Sigmoid colon (tissue), 4 donors: ENCODE measurements at regions not wholly inside any gene's neighbourhood (a gene's known extent, or its start where the extent isn't known, plus 50 kb on each side); places are given as distances from the start of the nearest gene placed in this dataset.

Experiments used
- CTCF ChIP-seq, 4 experiments: fragments of 450-650 bp in 3 of 4; fragments of 200-600 bp in 1 of 4; IDR thresholded peaks; one replicate each; pipeline ENCODE4 v1.5.1; 2016 to 2019; ENCODE audit warnings: antibody characterized with exemption in 4 of 4, mild to moderate bottlenecking in 3 of 4, moderate library complexity in 2 of 4
- EP300 ChIP-seq, 4 donors: sonication (generic); formaldehyde crosslinking; IDR thresholded peaks; one replicate each; pipeline ENCODE4 v1.6.1; 2017; ENCODE audit warnings: antibody characterized with exemption in 4 of 4
- POLR2A ChIP-seq, 2 donors: fragments of 450-650 bp; IDR thresholded peaks; one replicate each; pipeline ENCODE4 v1.6.1; 2016; ENCODE audit warnings: antibody characterized with exemption in 2 of 2, mild to moderate bottlenecking in 2 of 2, moderate library complexity in 2 of 2
- POLR2AphosphoS5 ChIP-seq, 4 donors: sonication (generic); formaldehyde crosslinking; IDR thresholded peaks; one replicate each; pipeline ENCODE4 v1.6.1; 2017; ENCODE audit warnings: antibody characterized with exemption in 4 of 4

- no peak for TF ChIP-seq CTCF (IDR thresholded peaks at IDR 0.05)
- no peak for TF ChIP-seq POLR2AphosphoS5 (IDR thresholded peaks at IDR 0.05)
- no peak for TF ChIP-seq POLR2A (IDR thresholded peaks at IDR 0.05)
- no peak for TF ChIP-seq EP300 (IDR thresholded peaks at IDR 0.05)
Observed at GRCh38 chr11:42901084-42901483, 410.7 kb upstream of the API5 start.
